Ecto neural progenitor cell (in vitro differentiated cells): ENCODE measurements at regions not wholly inside any gene's neighbourhood (a gene's known extent, or its start where the extent isn't known, plus 50 kb on each side); places are given as distances from the start of the nearest gene placed in this dataset.
"Not testable (repeated sequence)": the region's sequence is repeated elsewhere in the genome, so short reads cannot be mapped to it uniquely, and the experiment has no call there.

ENCODE experiments used
- DNase-seq: peaks from one replicate; pipeline ENCODE4 v3.0.0-alpha.2; 2018; ENCODE audit warnings: low spot score

DNA sequence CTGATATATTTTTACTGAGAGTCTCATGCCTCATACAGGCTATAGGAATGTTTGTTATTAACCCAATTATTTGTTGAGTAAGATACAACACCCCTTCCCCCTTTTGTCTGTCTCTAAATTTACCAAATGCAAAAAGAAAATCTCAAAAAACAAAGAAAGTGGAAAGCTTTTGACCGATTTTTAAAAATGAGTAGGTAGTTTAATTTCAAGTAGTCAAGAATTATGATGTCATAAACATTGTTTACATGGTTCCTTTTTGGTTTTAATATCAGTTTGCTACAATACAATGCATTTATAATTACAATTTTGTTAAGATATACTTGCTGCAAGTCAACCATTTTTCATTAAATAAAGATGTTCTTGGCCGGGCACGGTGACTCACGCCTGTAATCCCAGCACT lies 84.7 kb upstream of the HMGA2 start:
- no peak for DNase-seq

DNA sequence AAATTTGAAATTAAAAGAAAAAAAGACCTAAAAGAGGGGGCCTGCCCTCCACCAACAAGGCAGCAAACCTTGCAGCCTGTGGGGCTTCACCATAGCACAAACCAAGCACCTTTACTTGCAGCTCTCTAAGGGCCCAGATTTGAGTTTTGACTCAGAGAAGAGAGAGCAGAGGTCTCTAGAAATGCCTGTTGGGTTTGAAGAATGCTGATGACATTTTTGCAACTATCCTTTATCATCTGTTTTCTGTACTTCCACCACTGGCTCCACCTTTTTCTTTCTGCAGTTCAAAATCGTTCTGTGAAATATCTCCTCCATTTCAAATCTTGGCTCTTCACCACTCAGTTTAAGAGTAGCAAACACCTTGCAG lies 83.8 kb upstream of the HMGA2 start:
- no peak for DNase-seq

DNA sequence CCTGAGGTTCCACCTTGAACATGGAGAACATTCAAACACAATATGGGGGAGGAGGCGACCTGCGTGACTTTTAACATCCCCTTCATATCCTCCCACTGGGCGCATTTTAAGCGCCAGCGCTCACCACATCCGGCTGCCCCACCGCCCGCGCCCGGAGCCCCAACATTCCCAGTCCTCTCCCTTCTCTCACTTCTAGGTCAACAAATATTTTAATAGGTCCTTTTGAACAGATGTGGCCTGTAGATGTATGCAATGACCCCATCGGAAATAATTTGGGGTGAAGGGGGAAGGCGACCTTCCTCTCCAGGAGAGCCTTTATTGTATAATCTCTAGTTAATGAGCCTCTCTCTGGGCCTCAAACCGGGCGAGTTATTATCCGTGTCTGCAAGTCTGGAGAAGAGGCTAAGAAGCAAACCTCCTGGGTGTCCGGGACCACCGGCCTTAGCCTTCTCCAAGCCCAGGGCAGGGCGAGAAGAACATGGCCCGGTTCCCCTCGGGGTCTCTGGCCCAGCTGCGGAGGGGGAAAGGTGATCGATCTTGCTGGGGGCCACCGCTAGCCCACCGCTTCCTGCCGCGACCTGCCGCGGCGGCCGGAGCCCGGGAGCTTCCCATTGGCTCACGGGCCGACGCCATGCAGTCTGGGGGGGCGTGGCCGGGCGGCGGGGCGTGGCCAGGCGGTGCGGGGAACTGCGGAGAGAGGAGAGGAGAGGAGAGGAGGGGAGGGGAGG lies 83.2 kb upstream of the HMGA2 start:
- peak; percentile 97 for DNase-seq

DNA sequence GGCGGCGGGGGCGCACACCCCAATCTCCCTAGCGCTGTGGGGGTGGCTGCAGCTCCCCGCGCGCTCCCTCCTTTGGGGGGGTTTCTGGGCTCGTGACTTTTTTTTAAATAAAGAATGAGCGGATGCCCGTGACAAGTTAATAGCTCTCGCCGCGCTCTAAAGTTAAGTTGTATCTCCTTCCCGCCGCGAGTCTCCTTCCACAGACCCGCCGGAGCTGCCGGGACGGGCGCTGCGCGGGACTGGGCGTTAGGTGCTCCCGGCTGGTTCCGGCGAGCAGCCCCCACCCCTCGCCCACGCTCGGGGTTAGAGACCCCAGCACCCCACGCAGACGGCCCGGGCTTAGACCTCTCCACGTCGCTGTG lies 82.6 kb upstream of the HMGA2 start:
- DNase-seq: no peak

DNA sequence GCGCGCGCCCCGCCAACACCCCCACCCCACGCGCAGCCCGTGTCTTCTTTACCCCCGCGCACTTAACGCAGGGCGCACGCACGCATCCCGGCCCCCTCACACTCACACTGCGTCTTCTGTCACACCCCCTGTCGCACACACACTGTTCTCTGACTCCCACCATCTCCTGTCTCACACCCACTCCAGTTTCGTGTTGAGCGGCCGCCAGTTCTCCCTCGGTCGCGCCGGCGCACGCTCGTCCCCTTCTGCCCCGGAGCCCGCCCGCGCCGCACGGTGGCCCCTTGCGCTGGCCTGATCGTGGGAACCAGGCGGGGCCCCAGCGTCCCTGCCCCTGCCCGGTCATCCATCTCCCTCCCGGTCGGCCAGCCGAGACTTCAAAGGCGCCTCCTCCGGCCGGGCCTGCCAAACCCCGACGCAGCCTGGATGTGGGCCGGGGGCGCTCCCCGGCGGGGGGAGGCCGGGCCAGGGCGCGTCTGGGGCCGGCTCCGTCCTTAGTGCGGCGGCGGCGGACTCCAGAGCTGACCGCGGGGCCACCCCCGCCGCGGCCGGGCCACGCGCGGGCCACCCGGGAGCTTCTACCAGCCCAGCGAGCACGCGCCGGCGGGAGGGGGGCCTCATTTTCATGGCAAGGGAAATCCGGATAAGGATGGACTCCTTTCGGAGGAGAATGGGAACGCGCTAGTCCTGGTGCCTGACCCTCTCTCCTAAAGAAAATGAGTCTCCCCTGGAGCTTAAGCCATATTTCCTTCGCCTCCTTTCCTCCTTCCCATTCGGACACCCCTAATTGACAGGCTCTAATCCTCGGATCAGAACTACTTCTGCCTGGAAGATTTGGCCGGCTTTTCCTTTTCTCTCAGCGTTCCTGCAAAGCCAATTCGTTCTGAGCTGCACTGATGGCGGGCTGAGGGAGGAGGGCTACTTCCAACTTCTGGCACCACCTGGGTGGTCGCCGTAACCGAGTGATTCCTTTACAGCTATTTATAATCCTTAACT lies 82.0 kb upstream of the HMGA2 start:
- peak; percentile 95 for DNase-seq

DNA sequence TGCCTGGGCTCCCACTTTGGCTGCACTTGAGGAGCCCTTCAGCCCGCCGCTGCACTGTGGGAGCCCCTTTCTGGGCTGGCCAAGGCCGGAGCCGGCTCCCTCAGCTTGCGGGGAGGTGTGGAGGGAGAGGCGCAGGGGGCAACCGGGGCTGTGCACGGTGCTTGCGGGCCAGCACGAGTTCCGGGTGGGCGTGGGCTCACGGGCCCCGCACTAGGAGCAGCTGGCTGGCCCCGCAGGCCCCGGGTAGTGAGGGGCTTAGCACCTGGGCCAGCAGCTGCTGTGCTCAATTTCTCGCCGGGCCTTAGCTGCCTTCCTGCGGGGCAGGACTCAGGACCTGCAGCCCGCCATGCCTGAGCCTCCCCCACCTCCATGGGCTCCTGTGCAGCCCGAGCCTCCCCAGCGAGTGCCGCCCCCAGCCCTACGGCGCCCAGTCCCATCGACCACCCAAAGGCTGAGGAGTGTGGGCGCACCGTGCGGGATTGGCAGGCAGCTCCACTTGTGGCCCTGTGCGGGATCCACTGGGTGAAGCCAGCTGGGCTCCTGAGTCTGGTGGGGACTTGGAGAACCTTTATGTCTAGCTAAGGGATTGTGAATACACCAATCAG lies 79.9 kb upstream of the HMGA2 start:
- DNase-seq: not testable (repeated sequence)

DNA sequence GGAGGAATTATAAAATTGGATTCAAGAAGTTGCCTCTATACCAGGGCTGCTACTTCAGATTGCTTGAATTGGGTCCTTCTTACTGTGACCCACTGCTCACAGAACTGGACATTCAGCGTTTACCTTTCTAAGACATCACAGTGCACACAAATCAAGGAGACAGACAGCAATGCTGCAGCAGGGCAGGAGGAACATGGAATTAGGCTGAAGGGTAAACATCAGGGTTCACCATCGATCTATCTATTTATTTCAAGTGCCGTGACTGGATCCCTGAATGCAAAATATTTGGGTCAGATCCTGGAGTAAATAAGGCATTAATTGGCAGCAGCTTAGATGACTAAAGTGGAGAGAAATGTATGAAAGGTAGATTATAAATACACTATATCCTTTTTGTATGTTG lies 76.9 kb upstream of the HMGA2 start:
- DNase-seq: no peak

DNA sequence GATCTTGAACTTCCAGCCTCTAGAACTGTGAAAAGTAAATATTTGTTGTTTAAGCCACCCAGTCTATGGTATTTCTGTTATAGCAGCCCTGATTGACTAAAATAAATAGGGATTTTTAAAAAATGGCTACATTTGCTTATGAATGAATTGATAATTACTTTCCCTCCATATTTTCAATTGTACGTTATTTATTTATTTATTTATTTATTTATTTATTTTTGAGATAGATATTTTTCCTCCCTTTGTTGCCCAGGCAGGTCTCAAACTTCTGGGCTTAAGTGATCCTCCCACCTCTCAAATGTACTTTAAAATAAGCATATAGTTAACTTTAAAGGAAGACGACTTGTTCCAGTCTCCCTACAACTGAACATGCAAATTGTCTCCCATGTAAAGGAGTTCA lies 76.0 kb upstream of the HMGA2 start:
- no peak for DNase-seq

DNA sequence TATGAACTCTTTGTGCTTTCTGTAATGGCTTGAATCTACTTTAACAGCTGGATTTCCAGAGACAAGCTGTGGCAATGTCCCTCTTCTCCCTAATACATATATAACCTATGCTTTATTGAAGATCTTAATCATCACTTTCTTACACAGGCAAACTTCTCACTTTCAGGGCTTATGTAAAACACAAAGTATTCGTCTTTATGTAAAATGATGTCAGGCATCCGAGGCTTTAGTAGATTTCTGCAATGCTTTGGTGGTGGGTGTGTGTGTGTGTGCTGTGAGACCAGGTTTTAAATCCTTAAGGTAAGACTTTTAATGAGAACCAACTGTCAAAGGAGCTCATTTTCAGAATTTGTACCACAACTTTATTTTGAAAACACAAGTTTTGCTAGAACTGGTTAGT lies 70.0 kb upstream of the HMGA2 start:
- no peak for DNase-seq

DNA sequence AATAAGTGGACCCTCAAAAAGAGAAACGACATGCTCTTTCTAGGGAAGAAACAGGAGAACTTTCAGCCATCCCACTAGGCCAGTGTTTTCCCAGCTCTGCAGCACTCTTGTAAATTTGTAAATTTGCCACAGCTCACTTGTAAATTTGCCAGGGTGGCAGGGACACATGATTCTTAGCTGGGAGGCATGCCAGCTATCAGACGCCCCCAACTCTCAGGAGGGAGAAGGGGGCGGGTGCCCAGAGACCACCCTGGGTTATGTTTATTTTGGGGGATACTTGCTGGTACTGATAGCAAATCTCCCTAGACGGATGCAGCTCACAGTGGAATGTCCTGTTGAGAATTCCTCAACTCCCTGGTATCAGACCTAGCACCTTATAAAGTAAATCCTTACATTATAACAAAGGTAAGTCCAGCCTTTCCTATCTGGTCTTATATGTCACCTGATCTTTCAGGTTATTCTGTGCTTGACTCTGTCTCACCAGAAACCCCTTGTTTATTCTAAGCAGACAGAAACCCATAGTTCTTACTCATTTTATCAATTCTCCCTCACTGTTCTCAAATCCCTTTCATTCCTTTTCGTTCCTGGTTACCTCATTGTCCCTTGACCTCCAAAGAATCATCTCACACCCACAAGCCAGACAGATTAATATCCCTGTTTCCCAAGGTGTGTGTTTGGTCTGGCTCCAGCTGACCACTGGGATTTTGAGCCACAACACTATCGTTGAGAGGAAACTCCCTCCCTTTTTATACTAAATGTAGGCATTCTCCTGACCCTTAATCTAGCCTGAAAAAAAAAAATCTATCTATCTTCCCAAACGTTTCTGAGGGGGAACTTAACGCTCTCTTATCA lies 69.3 kb upstream of the HMGA2 start:
- DNase-seq: no peak

DNA sequence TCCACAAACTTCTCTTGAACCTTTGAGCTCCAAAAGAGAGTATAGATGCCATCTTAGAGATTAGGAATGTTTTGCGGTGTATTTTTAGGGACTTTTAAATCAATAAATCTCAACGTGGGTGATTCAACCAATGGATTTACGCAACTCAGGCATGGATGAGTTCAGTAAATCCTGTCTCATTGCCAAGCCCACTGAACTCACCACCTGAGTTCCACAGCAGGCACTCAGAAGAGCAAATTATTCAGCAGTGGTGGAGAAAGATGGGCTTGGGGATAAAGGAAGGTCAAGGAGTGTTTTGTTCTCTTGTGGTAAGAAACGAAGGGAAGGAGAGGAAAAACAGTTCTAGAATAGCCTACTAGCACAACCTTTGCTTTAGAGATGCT lies 68.7 kb upstream of the HMGA2 start:
- no peak for DNase-seq

DNA sequence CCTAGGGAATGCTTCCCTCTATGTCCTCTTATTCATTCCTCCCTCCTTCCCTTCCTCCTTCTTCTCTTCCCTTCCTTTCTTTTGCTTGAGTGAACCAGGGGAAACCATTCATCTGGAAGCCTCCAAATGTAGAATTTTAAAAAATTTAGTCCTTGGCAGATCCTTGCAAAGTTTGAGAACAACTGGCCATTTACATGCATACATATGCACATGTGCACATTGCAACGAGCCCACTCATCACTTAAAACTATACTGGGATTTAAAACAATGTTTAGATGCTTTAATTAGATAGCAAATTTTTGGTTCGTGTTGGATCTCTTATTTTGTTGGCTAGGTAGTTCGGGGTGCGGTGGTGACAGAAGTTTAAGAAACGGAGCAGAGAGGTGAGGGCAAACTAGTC lies 68.0 kb upstream of the HMGA2 start:
- DNase-seq: no peak

DNA sequence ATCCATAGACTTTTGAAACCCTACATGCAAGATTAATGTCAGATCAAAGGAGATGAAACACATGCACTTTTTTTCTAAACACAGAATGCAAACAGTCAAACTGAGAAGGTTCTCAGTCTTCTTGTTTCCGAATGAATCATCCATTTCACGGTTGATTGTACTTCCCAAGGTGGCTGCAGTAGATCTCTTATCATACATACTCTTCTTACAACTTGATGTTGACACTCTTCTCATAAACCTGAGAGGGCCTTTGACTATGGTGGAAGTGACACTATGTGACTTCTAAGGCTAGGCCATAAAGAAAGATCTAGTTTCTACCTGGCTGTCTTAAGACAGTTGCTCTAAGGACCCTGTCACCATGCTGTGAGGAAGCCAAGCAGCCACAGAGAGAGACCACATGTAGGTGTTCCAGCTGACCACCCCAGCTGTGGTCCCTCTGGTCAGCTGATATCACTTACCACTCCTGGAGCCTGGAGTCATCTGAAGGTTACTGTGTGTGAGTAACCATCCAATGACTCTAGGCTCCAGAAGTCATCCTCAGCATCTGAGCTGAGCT lies 67.2 kb upstream of the HMGA2 start:
- DNase-seq: no peak

DNA sequence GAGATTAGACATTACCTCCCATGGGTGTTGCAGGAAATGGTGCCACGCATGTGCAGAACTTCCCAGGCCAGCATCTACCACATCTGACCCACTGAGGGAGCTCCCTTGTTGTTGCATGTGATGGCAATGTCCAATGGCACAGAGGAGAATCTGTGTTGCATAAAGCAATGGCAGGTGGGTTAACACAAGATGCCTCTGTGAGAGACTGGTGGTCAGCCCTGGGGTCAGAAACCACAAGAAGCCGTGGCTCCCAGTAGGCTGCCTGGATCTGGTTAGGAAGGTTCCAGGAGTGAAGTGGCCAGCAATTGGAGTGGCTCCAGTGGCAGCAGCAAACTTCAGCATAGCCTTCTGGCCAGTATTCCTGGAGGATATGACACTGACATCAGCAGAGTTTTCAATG lies 65.9 kb upstream of the HMGA2 start:
- DNase-seq: no peak

DNA sequence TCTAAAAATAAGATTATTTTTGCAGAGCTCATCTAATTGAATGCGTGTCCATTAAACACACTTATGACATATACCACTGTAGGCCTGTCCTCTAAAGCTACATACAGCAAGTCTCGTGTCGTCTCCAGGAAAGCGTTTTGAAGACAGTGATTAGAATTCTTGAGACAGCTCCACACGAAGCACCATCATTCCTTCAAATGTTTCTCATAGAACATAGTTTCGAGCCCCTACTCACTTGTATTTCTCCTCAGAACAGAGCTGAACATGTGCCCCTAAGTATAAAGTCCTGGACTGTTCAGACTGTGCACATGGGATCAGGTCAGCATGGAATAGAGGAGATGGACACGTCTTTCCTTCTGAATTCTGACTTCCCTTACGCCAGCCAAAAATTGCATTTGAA lies 64.5 kb upstream of the HMGA2 start:
- DNase-seq: no peak

DNA sequence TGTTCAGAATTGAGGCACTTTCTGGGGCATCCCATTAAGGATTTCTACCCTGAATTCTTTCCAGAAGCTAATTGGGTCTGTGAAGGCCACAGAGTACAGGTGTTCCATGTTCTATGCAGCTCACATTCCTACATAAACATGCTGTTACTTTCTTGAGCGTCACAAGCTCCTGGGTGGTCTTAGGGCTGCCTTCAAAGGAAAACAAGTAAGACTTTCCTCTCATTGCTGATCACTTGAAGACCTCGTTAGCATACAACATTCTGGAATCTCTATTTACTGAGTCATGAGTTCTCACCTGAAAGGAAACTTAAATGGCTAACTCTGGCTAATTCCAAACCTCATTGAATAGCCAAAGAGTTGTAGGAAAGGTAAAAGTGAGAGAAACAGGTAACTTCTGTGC lies 63.0 kb upstream of the HMGA2 start:
- DNase-seq: no peak

DNA sequence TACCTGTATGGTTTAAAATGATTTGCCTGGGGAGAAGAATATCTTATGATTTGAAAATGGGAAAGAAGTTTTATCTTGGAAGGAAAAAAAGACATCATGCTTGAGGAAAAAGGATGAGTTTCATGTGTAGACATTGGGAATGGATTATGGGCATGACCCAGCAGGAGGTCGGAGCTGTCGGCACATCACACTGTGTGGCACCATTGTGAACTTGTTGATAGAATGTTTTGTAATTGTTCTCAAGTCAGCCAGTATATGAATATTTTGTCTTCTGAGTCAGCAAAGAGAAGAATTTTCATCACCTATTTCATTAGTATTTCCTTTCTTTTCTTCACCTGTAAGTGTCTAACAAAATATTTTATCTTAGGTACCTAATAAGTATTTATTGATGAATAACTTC lies 60.0 kb upstream of the HMGA2 start:
- no peak for DNase-seq

DNA sequence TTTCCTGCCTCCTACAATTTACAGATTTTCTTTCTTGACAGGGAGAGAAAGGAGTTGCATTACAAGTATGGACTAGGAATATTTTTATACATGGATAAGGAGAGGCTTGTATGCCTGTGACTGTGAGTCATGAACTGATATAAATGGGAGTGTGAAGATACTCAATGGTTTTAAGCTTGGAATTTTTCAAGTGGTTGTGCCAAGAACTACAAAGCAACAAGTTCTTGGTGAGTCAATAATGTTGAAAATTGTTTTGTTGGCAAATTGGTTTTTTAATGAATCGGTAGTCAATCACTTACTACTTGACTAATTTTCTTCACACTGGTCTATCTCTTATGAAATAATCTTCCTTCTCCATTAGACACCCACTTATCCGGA lies 58.9 kb upstream of the HMGA2 start:
- DNase-seq: no peak

DNA sequence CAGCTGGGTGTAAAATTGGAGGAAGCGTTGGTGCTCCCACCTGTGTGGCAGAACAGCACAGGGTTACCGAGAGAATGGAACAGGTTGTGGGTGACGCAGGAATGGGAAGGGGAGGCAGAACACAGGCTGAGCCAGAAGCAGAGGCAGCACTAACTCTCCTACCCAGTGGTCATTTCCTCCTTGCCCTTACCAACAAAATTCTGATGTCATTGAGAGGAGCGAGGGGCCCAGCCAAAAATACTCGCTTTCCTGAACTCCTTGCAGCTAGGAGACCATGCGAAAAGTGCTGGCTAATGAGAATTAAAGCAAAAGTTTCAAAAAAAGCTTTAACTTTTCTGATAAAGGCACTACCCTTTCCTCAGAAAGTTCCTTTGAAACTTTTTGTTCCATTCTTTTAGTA lies 54.4 kb upstream of the HMGA2 start:
- DNase-seq: no peak
